Activated CD8-positive, alpha-beta memory T cell treated with anti-CD3 and anti-CD28 coated beads for 48 hours (primary cell): ENCODE measurements at regions not wholly inside any gene's neighbourhood (a gene's known extent, or its start where the extent isn't known, plus 50 kb on each side); places are given as distances from the start of the nearest gene placed in this dataset.
"Not testable (repeated sequence)": the region's sequence is repeated elsewhere in the genome, so short reads cannot be mapped to it uniquely, and the experiment has no call there.

ENCODE experiments used
- DNase-seq, 3 experiments: peaks; one replicate each; pipeline ENCODE4 v3.0.0-alpha.2; 2020; ENCODE audit warnings: low read depth in 2 of 3, low spot score in 2 of 3

DNA sequence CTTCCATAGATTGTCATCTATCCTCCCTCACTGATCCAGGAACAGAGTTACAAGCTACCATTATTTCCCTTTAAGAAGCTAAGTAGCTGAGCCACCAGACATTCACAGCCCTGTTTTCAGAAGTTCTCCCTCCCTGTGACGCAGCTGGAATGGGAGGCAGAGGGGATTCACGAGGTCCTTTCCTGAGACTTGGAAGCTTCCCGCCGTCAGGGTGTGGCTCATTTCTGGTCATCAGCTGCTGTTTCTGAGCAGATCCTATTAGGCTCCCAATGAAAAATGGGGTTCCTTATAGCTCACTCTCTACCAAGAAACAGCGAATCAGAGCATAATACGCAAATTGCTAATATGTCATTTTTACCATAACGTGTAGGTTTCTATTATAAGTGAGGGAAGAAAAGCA is 559.3 kb upstream of the ID2 start:
- DNase-seq: no peak

GRCh38 chr2:8123464-8123863 is 558.4 kb upstream of the ID2 start:
- DNase-seq: no peak

DNA sequence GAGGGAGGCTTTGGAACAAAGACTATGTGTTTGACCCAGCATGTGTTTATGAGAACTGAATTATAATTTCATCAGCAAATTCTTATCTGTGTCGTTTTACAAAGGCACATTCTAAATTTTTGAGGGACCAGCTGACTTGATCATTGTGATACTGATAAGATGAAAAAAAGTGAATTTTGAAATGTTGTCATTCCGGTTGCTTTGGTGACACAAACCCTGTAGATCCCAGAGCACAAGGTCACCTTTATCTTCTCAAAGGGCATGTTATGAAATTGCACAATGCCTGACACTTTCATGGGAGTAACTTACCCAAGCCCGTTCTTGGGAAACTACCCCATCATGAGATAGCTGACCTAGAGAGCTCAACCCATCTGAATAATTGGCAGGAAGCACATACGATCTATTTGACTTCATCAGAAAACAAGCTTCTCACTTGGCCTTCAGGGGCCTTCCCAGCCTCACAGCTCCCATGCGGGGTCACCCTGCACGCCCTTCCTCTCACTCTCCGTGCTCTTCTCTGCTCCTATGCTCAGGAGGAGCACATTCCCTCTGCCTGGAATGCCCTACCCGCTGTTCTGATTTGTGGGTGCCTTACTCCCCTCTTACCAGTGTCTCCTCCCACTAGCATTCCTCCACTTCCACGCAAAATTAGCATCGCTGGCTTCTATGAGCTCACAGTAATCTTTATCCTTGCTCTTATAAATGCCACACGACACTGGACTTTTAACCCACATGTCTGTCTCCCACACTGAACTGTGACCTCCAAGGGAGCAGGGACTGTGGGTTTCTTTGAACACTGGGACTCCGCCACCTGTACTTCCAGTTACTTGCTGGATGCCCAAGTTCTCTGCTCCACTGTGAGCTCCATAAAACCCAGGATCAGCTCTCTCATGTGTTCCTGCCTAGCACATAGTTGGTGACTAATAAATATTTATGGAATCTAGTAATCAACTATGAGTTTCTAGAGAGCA is 555.8 kb upstream of the ID2 start:
- no peak for DNase-seq

- DNase-seq: no peak
Measured at GRCh38 chr2:8126783-8127182, 555.1 kb upstream of the ID2 start.

GRCh38 chr2:8131423-8131822 is 550.4 kb upstream of the ID2 start:
- not testable (repeated sequence) for DNase-seq

DNA sequence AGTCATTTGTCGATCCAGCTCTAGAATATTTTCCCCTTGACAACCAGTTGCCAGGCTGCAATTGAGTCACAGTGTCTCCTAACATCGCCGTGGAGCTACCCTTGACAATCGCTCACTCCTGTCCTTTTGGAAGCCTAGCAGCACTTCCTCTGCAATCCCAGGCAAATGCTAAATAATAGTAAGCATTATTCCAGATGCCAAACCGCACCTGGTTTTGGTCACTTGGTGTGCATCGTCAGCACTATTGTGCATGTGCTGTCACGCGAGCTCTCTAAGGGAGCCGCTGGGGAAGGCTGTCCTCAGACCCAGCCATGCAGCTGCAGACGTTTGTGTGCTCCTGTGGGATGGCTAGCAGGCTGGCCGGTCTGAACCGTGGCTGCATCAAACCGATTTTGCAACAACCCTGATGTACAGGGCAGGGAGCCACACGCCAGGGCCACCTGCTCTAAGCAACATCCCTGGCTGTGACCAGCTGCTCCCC is 549.5 kb upstream of the ID2 start:
- no peak for DNase-seq

DNA sequence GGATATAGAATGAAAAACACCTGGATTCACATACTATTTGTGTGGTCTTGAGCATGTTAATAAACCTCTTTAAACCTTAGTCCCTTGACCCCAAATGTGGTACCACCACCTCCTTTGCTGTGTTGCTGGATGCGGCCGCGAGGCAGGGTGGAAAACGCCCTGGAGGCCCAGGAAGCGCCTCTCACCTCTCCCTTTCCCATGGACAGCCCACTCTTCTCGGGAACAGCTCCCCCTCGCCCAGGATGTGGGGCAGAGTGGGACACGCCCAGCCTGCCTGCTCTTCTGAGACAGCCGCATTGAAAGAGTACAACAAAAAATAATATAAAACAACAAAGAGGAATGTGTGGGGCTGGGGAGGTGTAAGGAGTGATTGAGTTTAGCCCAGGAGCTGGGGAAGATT is 549.0 kb upstream of the ID2 start:
- no peak for DNase-seq

- DNase-seq: no peak
Measured at GRCh38 chr2:8133363-8133762, 548.5 kb upstream of the ID2 start.

- DNase-seq: no peak
Measured at GRCh38 chr2:8133913-8134472, 547.9 kb upstream of the ID2 start.

GRCh38 chr2:8134473-8134932 is 547.4 kb upstream of the ID2 start:
- DNase-seq: no peak

DNA sequence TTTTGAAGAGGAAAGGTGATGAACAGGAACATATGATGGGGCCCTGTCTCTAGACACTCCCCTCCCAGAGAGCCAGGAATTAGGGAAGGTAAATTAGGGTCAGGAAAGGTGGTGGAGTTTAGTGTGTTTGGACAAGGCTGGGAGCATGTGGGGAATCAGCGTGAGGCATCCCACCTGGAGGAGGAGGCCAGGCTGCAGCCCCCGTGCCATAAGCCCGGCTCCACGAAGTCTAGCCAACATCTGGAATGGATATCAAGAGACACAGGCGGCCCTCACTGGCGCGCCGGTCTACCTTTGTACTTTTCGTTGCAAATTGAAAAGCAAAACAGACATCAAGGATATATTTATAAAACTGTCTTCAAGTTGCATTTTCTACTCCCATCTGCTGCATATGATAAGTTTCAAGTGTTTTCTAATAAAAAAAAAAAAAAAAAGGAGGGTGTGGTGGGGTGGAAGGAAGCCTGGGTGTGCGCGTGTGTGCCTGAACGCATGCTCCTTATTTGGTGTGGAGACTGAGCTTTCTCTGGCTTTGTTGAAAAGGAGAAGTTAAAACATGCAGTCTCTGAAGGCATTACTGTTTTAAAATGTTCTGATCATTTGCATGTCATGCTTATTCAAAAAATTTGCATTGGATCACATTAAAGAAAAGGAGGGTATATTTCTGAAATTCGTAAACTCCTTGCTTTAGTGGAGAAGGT is 546.7 kb upstream of the ID2 start:
- no peak for DNase-seq

DNA sequence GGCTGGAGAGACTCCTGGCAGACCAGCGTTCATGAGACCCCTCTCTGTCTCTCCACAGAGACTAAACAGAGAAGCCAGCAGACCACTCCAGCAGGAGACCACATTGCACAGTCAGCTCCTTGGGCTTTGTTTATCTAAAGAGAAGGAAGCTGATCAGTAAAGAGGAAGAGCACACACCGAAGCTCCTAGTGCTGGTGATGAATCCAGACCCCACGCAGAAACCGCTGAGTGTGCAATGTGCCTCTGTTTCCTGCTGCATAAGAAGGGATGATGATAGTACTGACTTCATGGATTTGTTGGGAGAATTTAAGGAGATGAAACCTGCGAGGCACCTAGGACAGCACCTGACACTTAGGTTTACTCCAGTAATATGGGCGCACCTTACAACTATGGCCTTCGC is 544.1 kb upstream of the ID2 start:
- DNase-seq: no peak

DNA sequence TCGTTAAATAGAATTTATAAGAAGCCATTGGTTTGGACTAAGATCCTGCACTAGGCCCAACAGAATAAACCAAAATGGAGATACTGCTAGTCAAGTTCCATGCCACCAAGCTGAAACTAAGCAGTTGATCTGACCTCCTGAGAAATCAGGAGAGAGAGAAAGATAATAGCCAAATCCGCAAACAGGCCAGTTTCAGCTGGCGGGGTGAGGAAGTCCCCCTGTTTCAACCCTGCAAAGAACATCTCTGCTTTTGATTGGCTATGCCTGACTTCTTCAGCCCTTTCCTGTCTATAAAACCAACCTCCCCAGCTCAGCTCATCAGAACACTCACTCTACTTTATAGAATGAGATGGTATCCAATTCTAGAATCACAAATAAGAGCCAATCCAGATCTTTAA is 543.3 kb upstream of the ID2 start:
- DNase-seq: no peak

- no peak for DNase-seq
Measured at GRCh38 chr2:8138923-8139667, 542.8 kb upstream of the ID2 start.

GRCh38 chr2:8139668-8140200 is 542.1 kb upstream of the ID2 start:
- no peak for DNase-seq

- DNase-seq: no peak
Measured at GRCh38 chr2:8141079-8141707, 540.7 kb upstream of the ID2 start.

- DNase-seq: no peak
Measured at GRCh38 chr2:8141780-8142179, 540.1 kb upstream of the ID2 start.

- no peak for DNase-seq
Measured at GRCh38 chr2:8142461-8142860, 539.4 kb upstream of the ID2 start.

DNA sequence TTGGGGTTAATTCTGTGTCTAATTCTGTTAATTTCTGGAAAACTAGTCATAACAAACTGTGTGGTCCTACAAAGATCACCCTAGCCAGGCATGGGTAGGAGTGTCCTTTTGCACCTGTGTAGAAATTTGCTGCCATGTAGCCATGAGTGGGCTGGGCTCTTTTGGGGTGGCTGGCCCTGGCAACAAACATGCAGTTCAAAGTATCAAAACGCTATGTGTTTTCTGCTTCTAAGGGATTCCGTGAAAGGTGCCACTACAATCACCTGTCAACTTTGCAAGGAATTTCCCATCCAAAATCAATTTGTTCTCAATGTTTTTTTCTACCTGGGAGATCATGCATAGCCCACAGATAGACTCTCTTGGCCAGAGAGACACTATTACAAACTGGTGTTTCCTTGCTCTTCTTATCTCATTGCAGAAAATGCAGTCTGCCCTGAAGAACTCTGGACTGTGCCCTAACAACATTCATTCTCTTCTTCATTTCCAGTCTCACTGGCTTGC is 537.7 kb upstream of the ID2 start:
- no peak for DNase-seq

- DNase-seq: no peak
Measured at GRCh38 chr2:8144785-8145184, 537.1 kb upstream of the ID2 start.
